Mesothelial cell of epicardium (in vitro differentiated cells): ENCODE measurements at regions not wholly inside any gene's neighbourhood (a gene's known extent, or its start where the extent isn't known, plus 50 kb on each side); places are given as distances from the start of the nearest gene placed in this dataset.

Experiments used
- DNase-seq, 2 experiments: peaks; one replicate each; pipeline ENCODE4 v3.0.0; 2021; ENCODE audit warnings: low spot score in 2 of 2; ENCODE audit not compliant: unreplicated experiment in 2 of 2
- H3K27ac Mint-ChIP-seq: 2 replicates; pipeline ENCODE4 v1.8.0; 2021; ENCODE audit warnings: mixed read lengths
- H3K27me3 Mint-ChIP-seq: 2 replicates; pipeline ENCODE4 v1.8.0; 2021; ENCODE audit warnings: low read depth, mixed read lengths
- H3K36me3 Mint-ChIP-seq: 2 replicates; pipeline ENCODE4 v1.8.0; 2021; ENCODE audit warnings: mixed read lengths
- H3K4me1 Mint-ChIP-seq: 2 replicates; pipeline ENCODE4 v1.8.0; 2021; ENCODE audit warnings: mixed read lengths
- H3K4me3 Mint-ChIP-seq: 2 replicates; pipeline ENCODE4 v1.8.0; 2021; ENCODE audit warnings: mild to moderate bottlenecking, moderate library complexity, mixed read lengths
- H3K9me3 Mint-ChIP-seq: 2 replicates; pipeline ENCODE4 v1.8.0; 2021; ENCODE audit warnings: mixed read lengths
- TF ChIP-seq, protein P1 (sequence below): fragments of 200-600 bp; sonication (generic); IDR thresholded peaks from one replicate; pipeline ENCODE4 v1.5.0; 2021; ENCODE audit warnings: antibody characterized with exemption; ENCODE audit not compliant: unreplicated experiment

DNA sequence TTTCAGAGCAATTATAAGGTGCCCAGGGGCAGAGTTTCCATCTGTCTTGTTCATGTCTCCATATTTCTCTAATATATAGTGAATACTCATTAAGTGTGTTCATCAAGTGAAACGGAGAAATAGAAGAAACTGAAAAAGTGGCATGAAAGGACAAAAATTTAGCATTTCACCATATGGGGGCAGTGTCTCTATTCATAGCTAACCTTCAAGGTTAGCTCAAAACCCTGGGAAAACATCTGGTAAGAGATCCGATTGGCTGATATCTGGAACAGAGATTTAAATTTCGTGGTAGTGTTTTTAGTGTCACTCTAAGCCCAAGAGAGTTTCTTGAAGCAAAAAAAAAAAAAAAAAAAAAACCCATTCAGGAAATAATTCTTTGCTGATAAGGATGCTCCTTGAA, 367.5 kb downstream of the DAD1 start:
- no peak overlapping the region for H3K4me3 Mint-ChIP-seq
- peaks cover 13% of the 10 kb centered on the region for H3K4me1 Mint-ChIP-seq
- H3K27ac Mint-ChIP-seq: no peak overlapping the region
- no peaks in the 10 kb centered on the region for H3K36me3 Mint-ChIP-seq
- no peaks in the 10 kb centered on the region for H3K27me3 Mint-ChIP-seq
- peaks cover 8% of the 10 kb centered on the region for H3K9me3 Mint-ChIP-seq
- TF ChIP-seq, protein P1, sequence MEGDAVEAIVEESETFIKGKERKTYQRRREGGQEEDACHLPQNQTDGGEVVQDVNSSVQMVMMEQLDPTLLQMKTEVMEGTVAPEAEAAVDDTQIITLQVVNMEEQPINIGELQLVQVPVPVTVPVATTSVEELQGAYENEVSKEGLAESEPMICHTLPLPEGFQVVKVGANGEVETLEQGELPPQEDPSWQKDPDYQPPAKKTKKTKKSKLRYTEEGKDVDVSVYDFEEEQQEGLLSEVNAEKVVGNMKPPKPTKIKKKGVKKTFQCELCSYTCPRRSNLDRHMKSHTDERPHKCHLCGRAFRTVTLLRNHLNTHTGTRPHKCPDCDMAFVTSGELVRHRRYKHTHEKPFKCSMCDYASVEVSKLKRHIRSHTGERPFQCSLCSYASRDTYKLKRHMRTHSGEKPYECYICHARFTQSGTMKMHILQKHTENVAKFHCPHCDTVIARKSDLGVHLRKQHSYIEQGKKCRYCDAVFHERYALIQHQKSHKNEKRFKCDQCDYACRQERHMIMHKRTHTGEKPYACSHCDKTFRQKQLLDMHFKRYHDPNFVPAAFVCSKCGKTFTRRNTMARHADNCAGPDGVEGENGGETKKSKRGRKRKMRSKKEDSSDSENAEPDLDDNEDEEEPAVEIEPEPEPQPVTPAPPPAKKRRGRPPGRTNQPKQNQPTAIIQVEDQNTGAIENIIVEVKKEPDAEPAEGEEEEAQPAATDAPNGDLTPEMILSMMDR: no peak
- DNase-seq: no peak

DNA sequence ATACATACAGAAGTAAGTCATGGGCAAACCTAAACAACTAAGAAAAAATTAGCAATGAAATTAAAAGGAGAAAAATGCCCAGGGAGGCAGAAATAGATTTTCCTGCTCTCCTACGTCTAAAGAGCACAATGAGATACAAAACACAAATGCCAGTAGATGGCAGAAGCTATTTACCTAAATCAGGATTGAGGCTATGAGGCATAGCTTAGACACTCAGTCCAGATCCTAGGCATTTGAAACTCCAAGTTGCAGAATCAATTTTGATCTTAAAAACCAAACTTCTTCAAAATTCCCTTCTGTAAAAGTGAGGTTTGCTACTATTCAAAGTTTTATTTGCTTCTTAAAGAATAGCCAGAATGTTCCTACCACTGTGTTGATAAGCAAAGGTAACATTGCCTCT, 368.6 kb downstream of the DAD1 start:
- H3K36me3 Mint-ChIP-seq: no peaks in the 10 kb centered on the region
- DNase-seq: no peak

GRCh38 chr14:22218728-22219127, 370.3 kb downstream of the DAD1 start:
- no peak for DNase-seq
- Mint-ChIP-seq H3K9me3 (peaks cover 19% of the 10 kb centered on the region), H3K4me1 (no peaks in the 10 kb centered on the region), H3K4me3 (no peak overlapping the region), H3K27me3 (no peaks in the 10 kb centered on the region), H3K36me3 (no peaks in the 10 kb centered on the region), H3K27ac (no peak overlapping the region)
- TF ChIP-seq, protein P1: no peak

More for the DNA sequence above, 368.6 kb downstream of the DAD1 start:
- Mint-ChIP-seq H3K4me1 (peaks cover 2% of the 10 kb centered on the region), H3K27ac (no peak overlapping the region), H3K4me3 (no peak overlapping the region), H3K27me3 (no peaks in the 10 kb centered on the region), H3K9me3 (peaks cover 18% of the 10 kb centered on the region)
- TF ChIP-seq, protein P1: no peak

DNA sequence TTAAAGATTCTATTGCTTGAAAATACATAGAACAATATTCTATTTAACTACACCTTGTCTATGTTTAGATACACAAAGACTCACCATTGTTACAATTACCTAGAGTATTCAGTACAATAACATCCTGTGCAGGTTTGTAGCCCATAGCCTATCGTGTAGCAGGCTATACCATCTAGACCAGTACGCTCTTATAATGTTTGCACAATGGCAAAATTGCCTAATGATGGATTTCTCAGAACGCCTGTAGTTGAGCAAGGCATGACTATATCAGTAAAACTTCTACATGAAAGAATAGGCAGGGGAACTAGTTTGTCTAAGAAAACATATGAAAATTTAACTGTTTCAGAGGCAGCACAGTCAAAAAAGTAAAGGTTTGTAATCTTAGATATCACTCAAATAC, 375.9 kb downstream of the DAD1 start:
- Mint-ChIP-seq H3K27me3 (peaks cover 4% of the 10 kb centered on the region), H3K36me3 (no peaks in the 10 kb centered on the region), H3K4me3 (no peak overlapping the region), H3K27ac (no peak overlapping the region), H3K4me1 (peaks cover 3% of the 10 kb centered on the region), H3K9me3 (peaks cover 25% of the 10 kb centered on the region)
- TF ChIP-seq, protein P1: no peak
- no peak for DNase-seq

- DNase-seq: no peak
- TF ChIP-seq, protein P1: no peak
- Mint-ChIP-seq H3K4me3 (no peak overlapping the region), H3K4me1 (peaks cover 3% of the 10 kb centered on the region), H3K36me3 (no peaks in the 10 kb centered on the region), H3K9me3 (peaks cover 11% of the 10 kb centered on the region), H3K27ac (no peak overlapping the region), H3K27me3 (peaks cover 4% of the 10 kb centered on the region)
Measured at GRCh38 chr14:22210906-22211305, 378.1 kb downstream of the DAD1 start.

DNA sequence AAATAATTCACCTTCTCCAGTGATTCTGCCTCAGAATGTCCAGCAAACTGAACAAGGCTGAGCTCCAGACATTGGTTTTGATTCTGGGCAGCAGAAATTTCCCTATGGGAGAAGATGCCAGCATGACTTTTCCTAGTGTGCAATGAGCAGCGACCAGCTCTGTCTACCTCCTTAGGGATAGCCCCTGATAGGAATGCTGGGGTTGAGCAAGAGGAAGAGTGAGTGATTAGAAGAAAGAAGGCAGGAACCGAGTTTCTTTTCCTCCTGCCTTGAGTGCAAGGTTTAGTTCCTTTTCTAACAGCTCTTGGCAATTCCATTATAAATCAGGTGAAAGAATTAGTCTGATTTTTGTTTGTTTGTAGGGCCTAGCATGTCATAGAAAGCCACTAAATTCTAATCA, 379.0 kb downstream of the DAD1 start:
- H3K36me3 Mint-ChIP-seq: no peaks in the 10 kb centered on the region
- peaks cover 3% of the 10 kb centered on the region for H3K4me1 Mint-ChIP-seq
- H3K27ac Mint-ChIP-seq: no peak overlapping the region
- no peak overlapping the region for H3K4me3 Mint-ChIP-seq
- H3K27me3 Mint-ChIP-seq: peaks cover 4% of the 10 kb centered on the region
- TF ChIP-seq, protein P1: no peak
- no peak for DNase-seq
- peaks cover 6% of the 10 kb centered on the region for H3K9me3 Mint-ChIP-seq
